Breast epithelium (tissue), 4 donors: ENCODE measurements at regions not wholly inside any gene's neighbourhood (a gene's known extent, or its start where the extent isn't known, plus 50 kb on each side); places are given as distances from the start of the nearest gene placed in this dataset.
"Not testable (repeated sequence)": the region's sequence is repeated elsewhere in the genome, so short reads cannot be mapped to it uniquely, and the experiment has no call there.

ENCODE experiments used
- DNase-seq, 2 donors: peaks; one replicate each; pipeline ENCODE4 v3.0.0-alpha.2; 2019; ENCODE audit warnings: low spot score in 2 of 2
- H3K27ac ChIP-seq, 2 donors: fragments of 200-600 bp; sonication (generic) in 1 of 2; one replicate each; pipeline ENCODE4 v1.5.1; 2016 to 2019; ENCODE audit warnings: mild to moderate bottlenecking in 1 of 2
- H3K27me3 ChIP-seq, 2 donors: fragments of 200-600 bp; sonication (generic) in 1 of 2; one replicate each; pipeline versions ENCODE4 v1.5.1 to v1.6.0; 2017 to 2019; ENCODE audit warnings: control low read depth in 1 of 2, mild to moderate bottlenecking in 1 of 2
- H3K36me3 ChIP-seq: fragments of 200-600 bp; one replicate; pipeline ENCODE4 v1.5.1; 2019
- H3K4me1 ChIP-seq, 2 donors: fragments of 200-600 bp; sonication (generic); one replicate each; pipeline ENCODE4 v1.5.1; 2016 to 2019; ENCODE audit warnings: control low read depth in 1 of 2
- H3K4me3 ChIP-seq, 3 donors: fragments of 200-600 bp; sonication (generic); 1 replicate in 2 of 3; 2 replicates in 1 of 3; pipeline ENCODE4 v1.5.1; 2016 to 2019; ENCODE audit warnings: mild to moderate bottlenecking in 3 of 3, moderate library complexity in 2 of 3
- H3K9me3 ChIP-seq, 2 donors: fragments of 200-600 bp; sonication (generic) in 1 of 2; one replicate each; pipeline ENCODE4 v1.5.1; 2016 to 2019; ENCODE audit warnings: control low read depth in 1 of 2
- POLR2A ChIP-seq: fragments of 450-650 bp; IDR thresholded peaks from one replicate; pipeline ENCODE4 v1.6.1; 2016; ENCODE audit warnings: antibody characterized with exemption, mild to moderate bottlenecking, moderate library complexity
- POLR2AphosphoS5 ChIP-seq, 3 donors: sonication (generic); formaldehyde crosslinking; IDR thresholded peaks; one replicate each; pipeline ENCODE4 v1.6.1; 2017; ENCODE audit warnings: antibody characterized with exemption in 3 of 3
- intact Hi-C: fragments of 100-400 bp; cut with DNase I; formaldehyde crosslinking; loops from one replicate; pipeline ENCODE4 v1.15.1; 2023; ENCODE audit warnings: low total_unique reads
- TF ChIP-seq, protein P1 (sequence below), 3 donors: fragments of 450-650 bp; IDR thresholded peaks; one replicate each; pipeline ENCODE4 v1.5.1; 2016 to 2017; ENCODE audit warnings: antibody characterized with exemption in 3 of 3, mild to moderate bottlenecking in 3 of 3, moderate library complexity in 3 of 3

DNA sequence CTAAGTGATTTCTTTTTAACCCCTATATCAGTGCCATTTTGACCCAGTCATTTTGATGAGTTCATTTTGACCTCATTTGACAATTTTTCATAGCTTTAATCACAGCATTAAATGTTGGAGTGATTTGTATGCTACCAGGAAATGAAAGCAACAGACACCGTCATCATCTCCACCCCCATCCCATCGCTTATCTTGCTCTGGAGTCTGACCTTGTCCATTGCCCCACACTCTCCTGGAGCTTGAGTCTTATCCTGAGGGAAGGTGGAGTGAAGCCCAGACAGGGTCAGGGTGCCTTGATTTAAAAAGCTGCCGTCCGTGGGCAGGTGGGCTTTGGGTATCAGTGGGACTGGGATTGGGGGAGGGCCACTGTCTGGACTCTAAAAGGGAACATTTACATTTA, 94.7 kb upstream of the JCAD start:
- TF ChIP-seq, protein P1, sequence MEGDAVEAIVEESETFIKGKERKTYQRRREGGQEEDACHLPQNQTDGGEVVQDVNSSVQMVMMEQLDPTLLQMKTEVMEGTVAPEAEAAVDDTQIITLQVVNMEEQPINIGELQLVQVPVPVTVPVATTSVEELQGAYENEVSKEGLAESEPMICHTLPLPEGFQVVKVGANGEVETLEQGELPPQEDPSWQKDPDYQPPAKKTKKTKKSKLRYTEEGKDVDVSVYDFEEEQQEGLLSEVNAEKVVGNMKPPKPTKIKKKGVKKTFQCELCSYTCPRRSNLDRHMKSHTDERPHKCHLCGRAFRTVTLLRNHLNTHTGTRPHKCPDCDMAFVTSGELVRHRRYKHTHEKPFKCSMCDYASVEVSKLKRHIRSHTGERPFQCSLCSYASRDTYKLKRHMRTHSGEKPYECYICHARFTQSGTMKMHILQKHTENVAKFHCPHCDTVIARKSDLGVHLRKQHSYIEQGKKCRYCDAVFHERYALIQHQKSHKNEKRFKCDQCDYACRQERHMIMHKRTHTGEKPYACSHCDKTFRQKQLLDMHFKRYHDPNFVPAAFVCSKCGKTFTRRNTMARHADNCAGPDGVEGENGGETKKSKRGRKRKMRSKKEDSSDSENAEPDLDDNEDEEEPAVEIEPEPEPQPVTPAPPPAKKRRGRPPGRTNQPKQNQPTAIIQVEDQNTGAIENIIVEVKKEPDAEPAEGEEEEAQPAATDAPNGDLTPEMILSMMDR (IDR thresholded peaks at IDR 0.05) = no peak
- TF ChIP-seq POLR2A (no peak), POLR2AphosphoS5 (IDR thresholded peaks at IDR 0.05) (no peak)
- no peak overlapping the region for H3K4me3 ChIP-seq
- intact Hi-C loops = no loop called here

DNA sequence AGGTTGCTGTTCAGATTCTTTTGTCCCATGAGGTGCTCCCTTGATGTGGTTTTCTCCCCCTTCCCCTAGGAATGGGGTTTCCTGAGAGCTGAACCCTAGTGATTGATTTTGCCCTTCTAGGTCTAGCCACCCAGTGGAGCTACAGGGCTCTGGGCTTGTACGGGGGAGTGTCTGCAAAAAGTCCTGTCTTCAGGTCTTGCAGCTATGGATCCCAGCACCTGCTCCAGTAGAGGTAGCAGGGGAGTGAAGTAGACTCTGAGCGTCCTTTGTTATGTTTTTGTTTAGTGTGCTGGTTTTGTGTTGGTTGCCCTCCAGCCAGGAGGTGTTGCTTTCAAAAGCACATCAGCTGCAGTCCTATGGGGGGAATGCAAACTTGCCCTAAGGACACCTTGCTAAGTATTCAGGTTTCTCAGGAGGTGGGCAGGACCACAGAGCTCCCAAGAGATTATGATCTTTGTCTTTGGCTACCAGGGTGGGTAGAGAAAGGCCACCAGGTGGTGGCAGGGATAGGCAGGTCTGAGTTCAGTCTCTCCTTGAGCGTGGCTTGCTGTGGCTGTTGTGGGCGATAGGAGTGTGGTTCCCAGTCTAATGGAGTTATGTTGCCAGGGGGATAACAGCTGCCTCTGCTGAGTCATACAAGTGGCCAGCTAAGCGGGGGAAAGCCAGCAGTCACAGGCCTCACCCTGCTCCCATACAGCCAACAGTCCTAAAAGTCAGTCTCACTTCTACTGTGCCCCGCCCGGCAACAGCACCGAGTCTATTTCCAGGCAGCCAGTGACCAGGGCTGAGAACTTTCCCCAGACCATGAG, 92.4 kb upstream of the JCAD start:
- H3K27ac ChIP-seq = no peak overlapping the region
- no peaks in the 10 kb centered on the region for H3K36me3 ChIP-seq
- intact Hi-C loops = no loop called here
- no peak overlapping the region for H3K4me3 ChIP-seq
- H3K4me1 ChIP-seq = no peaks in the 10 kb centered on the region
- no peak for DNase-seq
- no peaks in the 10 kb centered on the region for H3K27me3 ChIP-seq
- H3K9me3 ChIP-seq = no peaks in the 10 kb centered on the region
- TF ChIP-seq POLR2A = no peak
- TF ChIP-seq, protein P1 (IDR thresholded peaks at IDR 0.05) = no peak
- TF ChIP-seq POLR2AphosphoS5 (IDR thresholded peaks at IDR 0.05) = no peak

More for the DNA sequence above, 94.7 kb upstream of the JCAD start:
- Histone ChIP-seq H3K36me3 (no peaks in the 10 kb centered on the region), H3K27ac (no peak overlapping the region), H3K9me3 (no peaks in the 10 kb centered on the region), H3K4me1 (no peaks in the 10 kb centered on the region), H3K27me3 (no peaks in the 10 kb centered on the region)
- no peak for DNase-seq

DNA sequence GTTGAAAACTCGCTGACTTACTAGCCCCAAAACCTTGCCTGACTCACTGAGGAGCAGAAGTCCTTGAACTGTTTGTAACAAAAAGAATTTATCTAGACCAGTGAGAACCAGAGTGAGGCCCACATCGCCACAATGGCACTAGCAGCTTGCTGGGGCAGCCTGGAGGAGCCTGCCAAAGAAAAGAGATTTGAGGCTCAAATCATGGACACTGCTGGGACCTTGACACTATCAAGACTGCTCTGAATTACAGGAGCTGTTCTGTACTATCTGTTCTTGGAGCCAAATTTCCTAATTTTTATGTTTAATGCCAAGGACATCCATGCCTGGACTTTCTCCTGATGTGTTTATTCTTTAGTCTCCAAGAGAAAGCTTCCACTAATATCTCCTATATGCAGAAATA, 82.0 kb upstream of the JCAD start:
- intact Hi-C loops = loop anchor here (5.0 kb wide), 1 partner anchor 1429 kb away; no protein-coding TSS in a partner anchor
- H3K4me1 ChIP-seq = no peaks in the 10 kb centered on the region
- no peaks in the 10 kb centered on the region for H3K27me3 ChIP-seq
- H3K9me3 ChIP-seq = no peaks in the 10 kb centered on the region
- H3K36me3 ChIP-seq = no peaks in the 10 kb centered on the region
- H3K27ac ChIP-seq = no peak overlapping the region
- TF ChIP-seq POLR2A = no peak
- TF ChIP-seq, protein P1 (IDR thresholded peaks at IDR 0.05) = no peak
- no peak for TF ChIP-seq POLR2AphosphoS5 (IDR thresholded peaks at IDR 0.05)
- H3K4me3 ChIP-seq = no peak overlapping the region
- no peak for DNase-seq

DNA sequence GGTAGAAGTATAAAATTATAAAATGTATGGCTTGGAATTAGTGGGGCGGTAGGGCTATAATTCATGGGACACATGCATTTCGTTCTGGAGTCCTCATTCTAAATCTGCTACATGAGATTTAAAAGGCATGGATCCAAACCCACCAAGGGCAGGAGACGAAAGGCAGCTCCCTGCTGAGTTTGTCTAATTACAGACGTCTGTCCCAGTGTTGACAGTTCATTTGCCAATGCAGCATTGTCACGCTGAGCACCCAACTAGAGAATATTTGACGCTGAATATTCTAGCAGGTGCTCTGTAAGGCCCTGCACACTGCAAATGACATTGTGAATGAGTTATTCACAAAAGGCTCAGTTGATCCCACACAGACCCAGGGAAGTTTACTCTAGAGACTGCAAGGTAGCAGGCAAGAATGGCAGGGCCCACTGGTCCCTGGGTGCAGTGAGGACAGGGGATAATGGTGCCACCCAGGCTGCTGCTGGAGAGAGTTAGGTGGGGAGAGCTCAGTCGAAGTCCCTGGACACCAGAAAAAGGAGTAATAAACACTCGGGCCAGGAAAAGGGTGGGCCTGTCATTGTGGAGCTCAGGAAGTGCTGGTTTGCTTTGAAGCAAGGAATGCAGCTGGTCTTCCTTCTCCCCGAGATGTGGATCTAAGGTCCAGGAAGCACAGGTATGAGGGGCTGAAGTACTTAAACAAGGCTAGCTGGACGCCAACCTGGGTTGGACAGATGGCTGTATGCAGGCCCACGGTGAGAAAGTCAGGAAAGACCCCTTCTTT, 75.0 kb upstream of the JCAD start:
- H3K27ac ChIP-seq = no peak overlapping the region
- intact Hi-C loops = no loop called here
- H3K4me3 ChIP-seq = no peak overlapping the region
- H3K4me1 ChIP-seq = no peaks in the 10 kb centered on the region
- H3K9me3 ChIP-seq = no peaks in the 10 kb centered on the region
- no peak for DNase-seq
- TF ChIP-seq, protein P1 (IDR thresholded peaks at IDR 0.05) = no peak
- TF ChIP-seq POLR2A = no peak
- no peak for TF ChIP-seq POLR2AphosphoS5 (IDR thresholded peaks at IDR 0.05)
- H3K36me3 ChIP-seq = no peaks in the 10 kb centered on the region
- H3K27me3 ChIP-seq = no peaks in the 10 kb centered on the region

DNA sequence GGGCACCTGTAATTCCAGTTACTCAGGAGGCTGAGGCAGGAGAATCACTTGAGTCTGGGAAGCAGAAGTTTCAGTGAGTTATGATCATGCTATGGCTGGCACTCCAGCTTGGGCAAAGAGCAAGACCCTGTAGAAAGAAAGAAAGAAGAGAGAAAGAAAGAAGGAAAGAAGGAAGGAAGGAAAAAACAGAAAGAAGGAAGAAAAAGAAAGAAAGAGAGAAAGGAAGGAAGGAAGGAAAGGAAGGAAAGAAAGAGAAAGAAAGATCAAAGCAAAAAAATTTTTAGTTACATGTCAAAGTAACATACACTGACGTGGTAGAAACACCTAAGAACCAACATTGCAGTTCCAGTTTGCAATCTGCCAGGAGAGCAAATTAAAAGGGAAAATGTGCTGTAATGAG, 73.8 kb upstream of the JCAD start:
- Histone ChIP-seq H3K27me3 (no peaks in the 10 kb centered on the region), H3K9me3 (no peaks in the 10 kb centered on the region), H3K36me3 (no peaks in the 10 kb centered on the region), H3K4me1 (no peaks in the 10 kb centered on the region), H3K4me3 (no peak overlapping the region), H3K27ac (no peak overlapping the region)
- intact Hi-C loops = no loop called here
- no peak for DNase-seq
- no peak for TF ChIP-seq POLR2AphosphoS5 (IDR thresholded peaks at IDR 0.05)

DNA sequence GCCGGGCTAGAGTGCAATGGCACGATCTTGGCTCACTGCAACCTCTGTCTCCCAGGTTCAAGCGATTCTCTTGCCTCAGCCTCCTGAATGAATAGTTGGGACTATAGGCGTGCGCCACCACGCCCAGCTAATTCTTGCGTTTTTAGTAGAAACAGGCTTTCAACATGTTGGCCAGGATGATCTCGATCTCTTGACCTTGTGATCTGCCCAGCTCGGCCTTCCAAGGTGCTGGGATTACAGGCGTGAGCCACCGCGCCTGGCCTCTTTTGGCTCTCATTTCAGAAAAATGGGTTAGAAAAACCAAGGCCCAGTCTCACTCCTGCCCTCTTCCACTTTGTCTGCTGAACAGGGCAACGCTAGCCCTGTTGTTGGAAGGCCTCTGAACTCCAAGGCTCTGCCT, 72.0 kb upstream of the JCAD start:
- H3K4me1 ChIP-seq, intact Hi-C loops, H3K36me3 ChIP-seq, H3K4me3 ChIP-seq, DNase-seq, H3K27ac ChIP-seq, H3K9me3 ChIP-seq, H3K27me3 ChIP-seq: not testable (repeated sequence)

DNA sequence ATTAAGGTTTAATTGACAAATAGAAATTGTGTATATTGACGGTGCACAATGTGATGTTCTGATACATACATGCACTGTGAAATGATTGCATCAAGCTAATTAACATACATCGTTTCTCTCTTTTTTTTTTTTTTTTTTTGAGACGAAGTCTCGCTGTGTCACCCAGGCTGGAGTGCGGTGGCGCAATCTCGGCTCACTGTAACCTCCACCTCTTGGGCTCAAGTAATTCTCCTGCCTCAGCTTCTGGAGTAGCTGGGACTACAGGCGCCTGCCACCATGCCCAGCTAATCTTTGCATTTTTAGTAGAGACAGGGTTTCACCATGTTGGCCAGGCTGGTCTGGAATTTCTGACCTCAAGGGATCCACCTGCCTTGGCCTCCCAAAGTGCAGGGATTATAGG, 69.9 kb upstream of the JCAD start:
- H3K27ac ChIP-seq, H3K9me3 ChIP-seq, intact Hi-C loops, H3K27me3 ChIP-seq, H3K36me3 ChIP-seq, H3K4me1 ChIP-seq, DNase-seq, H3K4me3 ChIP-seq: not testable (repeated sequence)
